ENCODE measurements at regions not wholly inside any gene's neighbourhood (a gene's known extent, or its start where the extent isn't known, plus 50 kb on each side); places are given as distances from the start of the nearest gene placed in this dataset.

DNA sequence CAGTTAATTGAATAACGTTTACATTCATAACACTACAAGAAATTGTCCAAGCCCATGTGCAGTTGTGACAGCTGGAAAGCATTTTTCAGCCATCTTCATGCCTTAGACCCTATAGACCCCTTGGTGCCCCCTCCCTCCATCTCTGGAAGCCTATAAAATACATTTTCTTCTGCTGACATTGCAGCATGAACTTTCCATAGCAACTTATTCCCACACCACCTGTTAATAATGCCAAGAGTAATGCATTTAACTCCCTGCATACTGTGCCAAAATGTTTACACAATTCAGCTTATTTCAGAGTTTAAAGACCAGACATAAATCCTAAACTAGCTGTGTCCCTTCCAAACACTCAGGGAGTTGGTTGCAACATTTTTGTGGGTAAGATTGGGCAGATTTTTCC lies 143.0 kb upstream of the ARHGAP20 start:
- TF ChIP-seq POLR2AphosphoS5 (IDR thresholded peaks at IDR 0.05; ENCODE audit: low read depth, low read length) (no peak), POLR2A (IDR thresholded peaks at IDR 0.05; ENCODE audit: low read depth, low read length) (no peak), SPI1 (IDR thresholded peaks at IDR 0.05; ENCODE audit: low read depth, low read length) (no peak), TAF1 (IDR thresholded peaks at IDR 0.05; ENCODE audit: low read depth, low read length) (no peak), POU2F2 (IDR thresholded peaks at IDR 0.05; ENCODE audit: low read depth, low read length) (no peak)

Data from GM12891 (cell line).